ENCODE measurements at regions not wholly inside any gene's neighbourhood (a gene's known extent, or its start where the extent isn't known, plus 50 kb on each side); places are given as distances from the start of the nearest gene placed in this dataset.

GRCh38 chr7:36034020-36034419 lies 119.0 kb upstream of the EEPD1 start:
- TF ChIP-seq BHLHE40 (IDR thresholded peaks at IDR 0.05; ENCODE audit: low read depth, low read length), result no peak
- TF ChIP-seq, protein P1, sequence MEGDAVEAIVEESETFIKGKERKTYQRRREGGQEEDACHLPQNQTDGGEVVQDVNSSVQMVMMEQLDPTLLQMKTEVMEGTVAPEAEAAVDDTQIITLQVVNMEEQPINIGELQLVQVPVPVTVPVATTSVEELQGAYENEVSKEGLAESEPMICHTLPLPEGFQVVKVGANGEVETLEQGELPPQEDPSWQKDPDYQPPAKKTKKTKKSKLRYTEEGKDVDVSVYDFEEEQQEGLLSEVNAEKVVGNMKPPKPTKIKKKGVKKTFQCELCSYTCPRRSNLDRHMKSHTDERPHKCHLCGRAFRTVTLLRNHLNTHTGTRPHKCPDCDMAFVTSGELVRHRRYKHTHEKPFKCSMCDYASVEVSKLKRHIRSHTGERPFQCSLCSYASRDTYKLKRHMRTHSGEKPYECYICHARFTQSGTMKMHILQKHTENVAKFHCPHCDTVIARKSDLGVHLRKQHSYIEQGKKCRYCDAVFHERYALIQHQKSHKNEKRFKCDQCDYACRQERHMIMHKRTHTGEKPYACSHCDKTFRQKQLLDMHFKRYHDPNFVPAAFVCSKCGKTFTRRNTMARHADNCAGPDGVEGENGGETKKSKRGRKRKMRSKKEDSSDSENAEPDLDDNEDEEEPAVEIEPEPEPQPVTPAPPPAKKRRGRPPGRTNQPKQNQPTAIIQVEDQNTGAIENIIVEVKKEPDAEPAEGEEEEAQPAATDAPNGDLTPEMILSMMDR (conservative IDR thresholded peaks at IDR 0.05; ENCODE audit: low read depth, low read length), result no peak
- TF ChIP-seq MAFK (IDR thresholded peaks at IDR 0.05; ENCODE audit: low read depth, low read length), result no peak
